WI38 (cell line): ENCODE measurements at regions not wholly inside any gene's neighbourhood (a gene's known extent, or its start where the extent isn't known, plus 50 kb on each side); places are given as distances from the start of the nearest gene placed in this dataset.
A peak's percentile ranks its signal among the peaks of the same experiment; 100 is the strongest.

Experiments used
- H3K4me3 ChIP-seq: 2 replicates; pipeline ENCODE4 v1.5.1; 2011; ENCODE audit warnings: low read depth, mild to moderate bottlenecking, control low read depth, low read length
- TF ChIP-seq, protein P1 (sequence below): IDR thresholded peaks from 2 replicates; pipeline ENCODE4 v1.5.1; 2012; ENCODE audit warnings: low read depth, mild to moderate bottlenecking, control low read depth, low read length

GRCh38 chrX:40318076-40318475 is 220.3 kb upstream of the BCOR start:
- H3K4me3 ChIP-seq: no peak overlapping the region
- TF ChIP-seq, protein P1, sequence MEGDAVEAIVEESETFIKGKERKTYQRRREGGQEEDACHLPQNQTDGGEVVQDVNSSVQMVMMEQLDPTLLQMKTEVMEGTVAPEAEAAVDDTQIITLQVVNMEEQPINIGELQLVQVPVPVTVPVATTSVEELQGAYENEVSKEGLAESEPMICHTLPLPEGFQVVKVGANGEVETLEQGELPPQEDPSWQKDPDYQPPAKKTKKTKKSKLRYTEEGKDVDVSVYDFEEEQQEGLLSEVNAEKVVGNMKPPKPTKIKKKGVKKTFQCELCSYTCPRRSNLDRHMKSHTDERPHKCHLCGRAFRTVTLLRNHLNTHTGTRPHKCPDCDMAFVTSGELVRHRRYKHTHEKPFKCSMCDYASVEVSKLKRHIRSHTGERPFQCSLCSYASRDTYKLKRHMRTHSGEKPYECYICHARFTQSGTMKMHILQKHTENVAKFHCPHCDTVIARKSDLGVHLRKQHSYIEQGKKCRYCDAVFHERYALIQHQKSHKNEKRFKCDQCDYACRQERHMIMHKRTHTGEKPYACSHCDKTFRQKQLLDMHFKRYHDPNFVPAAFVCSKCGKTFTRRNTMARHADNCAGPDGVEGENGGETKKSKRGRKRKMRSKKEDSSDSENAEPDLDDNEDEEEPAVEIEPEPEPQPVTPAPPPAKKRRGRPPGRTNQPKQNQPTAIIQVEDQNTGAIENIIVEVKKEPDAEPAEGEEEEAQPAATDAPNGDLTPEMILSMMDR: no peak

DNA sequence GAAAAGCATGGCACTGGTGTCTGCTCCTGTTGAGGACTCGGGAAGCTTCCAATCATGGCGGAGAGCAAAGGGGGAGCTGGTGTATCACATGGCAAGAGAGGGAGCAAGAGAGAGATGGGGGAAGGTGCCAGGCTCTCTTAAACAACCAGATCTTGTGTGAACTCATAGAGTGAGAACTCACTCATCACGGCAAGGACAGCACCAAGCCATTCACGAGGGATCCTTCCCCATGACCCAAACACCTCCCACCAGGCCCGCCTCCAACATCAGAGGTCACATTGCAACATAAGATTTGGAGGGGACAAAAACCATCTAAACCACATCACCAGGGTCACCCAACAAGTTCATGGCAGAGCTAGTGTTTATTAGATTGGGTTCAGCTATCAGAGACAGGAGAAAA is 218.7 kb upstream of the BCOR start:
- TF ChIP-seq, protein P1: no peak
- no peak overlapping the region for H3K4me3 ChIP-seq

DNA sequence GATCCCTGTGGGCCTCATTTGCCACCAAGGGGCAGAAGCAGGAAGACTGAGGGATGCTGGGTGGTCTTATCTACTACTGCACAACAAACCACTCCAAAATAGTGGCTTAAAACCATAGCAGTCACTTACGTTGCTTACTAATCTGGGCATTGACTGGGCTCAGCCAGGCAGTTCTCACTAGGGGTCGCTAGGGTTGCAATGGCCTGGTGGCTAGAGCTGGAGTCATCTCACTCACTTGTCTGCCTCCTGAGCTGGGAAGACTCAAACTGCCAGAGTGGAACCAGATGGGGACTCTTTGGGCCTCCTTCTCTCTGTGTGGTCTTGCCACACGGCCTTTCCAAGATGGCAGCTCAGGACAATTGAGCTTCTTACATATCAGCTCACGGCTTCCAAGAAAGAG is 216.3 kb upstream of the BCOR start:
- TF ChIP-seq, protein P1: 0 out of 2 replicates have a peak, but pooled peaks have one; percentile 4
- no peak overlapping the region for H3K4me3 ChIP-seq

GRCh38 chrX:40313269-40313668 is 215.5 kb upstream of the BCOR start:
- TF ChIP-seq, protein P1: no peak
- no peak overlapping the region for H3K4me3 ChIP-seq

DNA sequence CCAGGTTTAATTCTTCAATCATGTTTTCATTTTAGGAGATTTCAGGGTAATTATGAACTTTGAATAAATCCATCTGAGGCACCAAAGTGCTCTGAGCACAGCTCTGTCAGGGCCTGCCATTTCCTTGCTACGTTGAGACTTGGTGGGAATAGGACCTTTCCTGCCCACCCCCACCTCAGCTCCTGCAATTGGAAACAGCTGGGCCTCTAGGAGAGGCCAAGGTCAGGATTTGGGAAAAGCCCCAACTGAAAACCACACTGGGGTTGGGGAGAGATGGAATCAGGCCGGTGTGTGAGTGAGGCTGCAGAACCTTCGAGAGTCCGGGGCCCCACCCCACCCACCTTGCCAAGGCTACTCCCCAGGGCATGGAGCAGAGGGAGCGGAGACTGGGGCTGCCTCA is 212.7 kb upstream of the BCOR start:
- H3K4me3 ChIP-seq: no peak overlapping the region
- TF ChIP-seq, protein P1: no peak

- H3K4me3 ChIP-seq: no peak overlapping the region
- TF ChIP-seq, protein P1: no peak
These were observed 212.3 kb upstream of the BCOR start for GRCh38 chrX:40310016-40310415.

DNA sequence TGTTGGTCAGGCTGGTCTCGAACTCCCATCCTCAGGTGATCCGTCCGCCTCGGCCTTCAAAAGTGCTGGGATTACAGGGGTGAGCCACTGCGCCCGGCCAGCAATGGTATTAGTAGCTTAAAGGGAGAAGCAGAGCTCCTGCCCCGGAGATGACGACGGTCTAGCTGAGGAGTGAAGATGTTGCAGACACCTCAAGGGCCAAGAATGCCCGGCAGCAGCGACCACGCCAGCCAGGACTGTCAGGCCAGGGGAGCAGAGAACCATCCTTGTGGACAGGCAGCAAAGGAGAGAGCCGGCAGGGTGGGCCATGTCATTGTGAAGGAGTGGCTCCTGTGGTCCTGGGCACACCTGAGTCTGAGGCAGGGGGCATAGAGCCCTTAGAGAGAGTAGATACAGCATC is 210.1 kb upstream of the BCOR start:
- TF ChIP-seq, protein P1: no peak
- H3K4me3 ChIP-seq: no peak overlapping the region
